Effector memory CD4-positive, alpha-beta T cell (primary cell): ENCODE measurements at regions not wholly inside any gene's neighbourhood (a gene's known extent, or its start where the extent isn't known, plus 50 kb on each side); places are given as distances from the start of the nearest gene placed in this dataset.
"Not testable (repeated sequence)": the region's sequence is repeated elsewhere in the genome, so short reads cannot be mapped to it uniquely, and the experiment has no call there.

ENCODE experiments used
- DNase-seq, 3 donors: peaks; one replicate each; pipeline ENCODE4 v3.0.0-alpha.2; 2020
- H3K27ac ChIP-seq: 2 replicates; pipeline ENCODE4 v1.7.0; 2013; ENCODE audit warnings: mild to moderate bottlenecking, low read length, moderate library complexity; ENCODE audit not compliant: insufficient read depth, poor library complexity, severe bottlenecking
- H3K27me3 ChIP-seq: replicated peaks from 2 replicates; pipeline ENCODE4 v1.7.0; 2013; ENCODE audit warnings: mild to moderate bottlenecking, low read length; ENCODE audit not compliant: insufficient read depth, control insufficient read depth, poor library complexity, severe bottlenecking
- H3K36me3 ChIP-seq: 2 replicates; pipeline ENCODE4 v1.7.0; 2013; ENCODE audit warnings: mild to moderate bottlenecking, low read length, moderate library complexity; ENCODE audit not compliant: control insufficient read depth, insufficient read depth
- H3K4me1 ChIP-seq: 2 replicates; pipeline ENCODE4 v1.7.0; 2013; ENCODE audit warnings: low read length, mild to moderate bottlenecking; ENCODE audit not compliant: control insufficient read depth, insufficient read depth, poor library complexity, severe bottlenecking
- H3K4me3 ChIP-seq: 2 replicates; pipeline ENCODE4 v1.7.0; 2013; ENCODE audit warnings: low read length, low read depth, mild to moderate bottlenecking; ENCODE audit not compliant: insufficient read depth, poor library complexity, severe bottlenecking
- H3K9me3 ChIP-seq: 2 replicates; pipeline ENCODE4 v1.7.0; 2013; ENCODE audit warnings: mild to moderate bottlenecking, low read length, moderate library complexity; ENCODE audit not compliant: control insufficient read depth

GRCh38 chrX:87901060-87901459 lies 383.5 kb downstream of the KLHL4 start:
- Histone ChIP-seq H3K4me3 (no peak overlapping the region), H3K9me3 (no peaks in the 10 kb centered on the region), H3K4me1 (no peaks in the 10 kb centered on the region), H3K27me3 (no peaks in the 10 kb centered on the region), H3K36me3 (no peaks in the 10 kb centered on the region), H3K27ac (no peak overlapping the region)
- DNase-seq = no peak

- Histone ChIP-seq H3K9me3 (no peaks in the 10 kb centered on the region), H3K4me3 (no peak overlapping the region), H3K4me1 (no peaks in the 10 kb centered on the region), H3K36me3 (no peaks in the 10 kb centered on the region), H3K27me3 (no peaks in the 10 kb centered on the region), H3K27ac (no peak overlapping the region)
- DNase-seq = no peak
These were observed 397.1 kb downstream of the KLHL4 start for GRCh38 chrX:87914726-87915125.

GRCh38 chrX:87924619-87925018 lies 407.0 kb downstream of the KLHL4 start:
- DNase-seq = no peak
- Histone ChIP-seq H3K4me3 (no peak overlapping the region), H3K4me1 (no peaks in the 10 kb centered on the region), H3K27ac (no peak overlapping the region), H3K36me3 (no peaks in the 10 kb centered on the region), H3K9me3 (no peaks in the 10 kb centered on the region), H3K27me3 (no peaks in the 10 kb centered on the region)

GRCh38 chrX:87941841-87942240 lies 424.2 kb downstream of the KLHL4 start:
- Histone ChIP-seq H3K36me3 (no peaks in the 10 kb centered on the region), H3K4me3 (no peak overlapping the region), H3K27ac (no peak overlapping the region), H3K4me1 (no peaks in the 10 kb centered on the region), H3K27me3 (no peaks in the 10 kb centered on the region), H3K9me3 (no peaks in the 10 kb centered on the region)
- DNase-seq = no peak

- H3K9me3 ChIP-seq = no peaks in the 10 kb centered on the region
- H3K27ac ChIP-seq = no peak overlapping the region
- H3K4me3 ChIP-seq = no peak overlapping the region
- H3K4me1 ChIP-seq = no peaks in the 10 kb centered on the region
- H3K27me3 ChIP-seq = no peaks in the 10 kb centered on the region
- no peak for DNase-seq
- H3K36me3 ChIP-seq = no peaks in the 10 kb centered on the region
These were observed 443.9 kb downstream of the KLHL4 start for GRCh38 chrX:87961471-87961870.

- no peaks in the 10 kb centered on the region for H3K9me3 ChIP-seq
- H3K27ac ChIP-seq = no peak overlapping the region
- no peak overlapping the region for H3K4me3 ChIP-seq
- no peaks in the 10 kb centered on the region for H3K4me1 ChIP-seq
- no peaks in the 10 kb centered on the region for H3K27me3 ChIP-seq
- H3K36me3 ChIP-seq = no peaks in the 10 kb centered on the region
- no peak for DNase-seq
These were observed 450.5 kb downstream of the KLHL4 start for GRCh38 chrX:87968118-87968517.

GRCh38 chrX:87972121-87972520 lies 454.5 kb downstream of the KLHL4 start:
- not testable (repeated sequence) for H3K4me1 ChIP-seq, H3K36me3 ChIP-seq, H3K9me3 ChIP-seq, H3K27me3 ChIP-seq, H3K27ac ChIP-seq, DNase-seq, H3K4me3 ChIP-seq

GRCh38 chrX:87975365-87975764 lies 457.8 kb downstream of the KLHL4 start:
- H3K27me3 ChIP-seq = no peaks in the 10 kb centered on the region
- DNase-seq = no peak
- no peaks in the 10 kb centered on the region for H3K9me3 ChIP-seq
- H3K4me1 ChIP-seq = no peaks in the 10 kb centered on the region
- H3K27ac ChIP-seq = no peak overlapping the region
- no peaks in the 10 kb centered on the region for H3K36me3 ChIP-seq
- no peak overlapping the region for H3K4me3 ChIP-seq

GRCh38 chrX:88007873-88008272 lies 490.3 kb downstream of the KLHL4 start:
- H3K4me1 ChIP-seq, H3K27ac ChIP-seq, H3K4me3 ChIP-seq, H3K27me3 ChIP-seq, H3K36me3 ChIP-seq, DNase-seq, H3K9me3 ChIP-seq: not testable (repeated sequence)

GRCh38 chrX:88024022-88024421 lies 506.4 kb downstream of the KLHL4 start:
- H3K36me3 ChIP-seq = no peaks in the 10 kb centered on the region
- no peak for DNase-seq
- H3K27me3 ChIP-seq = no peaks in the 10 kb centered on the region
- H3K27ac ChIP-seq = no peak overlapping the region
- no peaks in the 10 kb centered on the region for H3K9me3 ChIP-seq
- no peak overlapping the region for H3K4me3 ChIP-seq
- no peaks in the 10 kb centered on the region for H3K4me1 ChIP-seq
